ENCODE measurements at regions not wholly inside any gene's neighbourhood (a gene's known extent, or its start where the extent isn't known, plus 50 kb on each side); places are given as distances from the start of the nearest gene placed in this dataset.
"Not testable (repeated sequence)": the region's sequence is repeated elsewhere in the genome, so short reads cannot be mapped to it uniquely, and the experiment has no call there.

DNA sequence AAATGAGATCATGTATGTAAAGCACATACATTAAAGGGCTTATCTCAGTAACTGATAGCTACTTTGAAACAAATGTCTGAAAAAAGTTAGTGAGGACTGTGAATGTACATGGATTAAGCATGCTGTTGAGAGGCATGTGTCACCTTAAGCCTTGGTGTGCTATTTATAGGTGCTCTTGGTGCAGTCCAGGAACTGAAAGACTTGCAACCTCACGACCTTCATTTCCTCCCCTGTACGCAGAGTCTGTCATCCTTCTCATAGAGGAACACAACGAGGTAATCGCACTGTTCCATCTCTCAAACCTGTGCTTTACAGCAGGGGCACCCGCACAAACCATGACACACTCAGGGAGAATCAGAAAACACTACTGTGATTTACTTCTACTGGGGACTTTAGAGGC, 65.6 kb downstream of the UFM1 start:
- no peak for DNase-seq (ENCODE audit: extremely low read depth, low read depth, low spot score)

DNA sequence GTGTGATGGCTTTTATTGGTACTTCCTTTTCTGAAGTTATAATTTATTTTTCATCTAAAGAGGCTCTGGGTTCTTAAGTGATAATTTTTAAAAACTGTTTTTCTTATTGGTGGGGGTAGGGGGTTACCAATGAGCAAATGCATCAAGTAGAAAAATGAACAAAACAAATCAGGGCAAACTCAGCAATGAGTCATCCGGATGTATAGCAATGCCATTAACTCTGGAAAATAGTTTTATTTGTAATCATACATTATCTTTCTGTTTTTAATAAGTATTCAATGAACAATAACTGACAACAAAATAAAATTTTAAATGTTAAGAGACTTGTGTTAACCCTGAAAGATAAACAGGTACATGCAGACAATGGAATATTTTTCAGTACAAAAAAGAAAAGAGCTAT, 67.6 kb downstream of the UFM1 start:
- no peak for DNase-seq (ENCODE audit: extremely low read depth, low read depth, low spot score)

GRCh38 chr13:38417727-38418126, 68.1 kb downstream of the UFM1 start:
- DNase-seq (ENCODE audit: extremely low read depth, low read depth, low spot score), result no peak

DNA sequence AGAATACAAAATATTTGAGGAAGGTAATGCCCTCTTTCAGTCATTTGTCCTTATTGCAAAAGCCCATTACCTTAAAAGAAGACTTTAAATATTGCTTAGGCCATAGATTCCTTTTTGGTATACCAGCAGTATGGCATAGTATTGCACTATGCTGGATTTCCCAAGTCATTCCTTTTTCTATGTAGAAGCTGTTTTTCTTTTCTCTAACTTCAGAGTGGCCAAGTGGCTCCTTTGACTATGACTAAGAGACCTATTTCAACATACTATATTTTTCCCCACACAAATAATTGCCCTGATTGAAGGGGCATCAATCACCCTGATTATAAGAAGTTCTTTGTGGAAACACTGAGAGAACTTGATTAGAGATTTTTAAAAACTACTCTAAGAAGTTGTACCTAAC, 68.6 kb downstream of the UFM1 start:
- no peak for DNase-seq (ENCODE audit: extremely low read depth, low read depth, low spot score)

GRCh38 chr13:38419312-38419873, 69.7 kb downstream of the UFM1 start:
- no peak for DNase-seq (ENCODE audit: extremely low read depth, low read depth, low spot score)

DNA sequence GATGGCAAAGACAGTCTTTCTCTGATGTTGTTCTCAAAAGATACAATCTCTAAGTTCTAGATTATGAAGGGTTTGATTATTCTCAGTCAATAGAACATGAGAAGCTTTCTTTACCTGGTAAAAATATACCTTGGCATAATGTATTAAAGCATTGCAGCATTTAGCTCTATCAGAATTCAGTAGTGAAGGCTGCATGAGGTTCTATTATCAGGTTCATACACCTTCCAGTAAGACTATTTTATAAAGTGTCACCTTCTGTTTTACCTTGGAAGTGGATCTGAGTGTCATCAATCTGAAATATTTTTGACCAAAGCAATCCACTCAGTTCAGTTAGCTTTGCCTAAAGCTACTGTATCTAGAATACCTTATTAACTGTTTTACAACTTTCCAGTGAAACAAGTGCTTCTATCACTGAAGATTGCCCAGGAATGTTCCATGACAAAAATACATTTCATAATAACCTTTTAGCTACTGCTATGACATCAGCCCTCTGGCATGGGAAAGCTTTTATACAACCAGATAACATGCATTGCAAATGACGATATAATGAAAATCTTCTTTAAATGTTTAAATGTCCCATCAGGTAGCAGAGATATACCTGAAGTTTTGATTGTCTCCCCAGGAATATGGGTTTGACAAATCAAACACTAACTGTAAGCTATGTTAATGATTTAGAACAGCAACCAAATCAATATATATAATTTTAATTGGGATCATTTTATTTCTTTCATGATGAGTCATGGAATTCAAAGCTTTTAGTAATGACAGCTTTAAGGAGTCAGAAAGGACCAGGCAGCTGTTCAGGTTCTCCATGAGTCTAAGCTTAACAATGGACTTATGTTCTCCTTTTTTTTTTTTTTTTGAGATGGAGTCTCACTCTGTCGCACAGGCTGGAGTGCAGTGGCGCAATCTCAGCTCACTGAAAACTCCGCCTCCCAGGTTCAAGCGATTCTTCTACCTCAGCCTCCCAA, 72.2 kb downstream of the UFM1 start:
- DNase-seq (ENCODE audit: extremely low read depth, low read depth, low spot score), result no peak

DNA sequence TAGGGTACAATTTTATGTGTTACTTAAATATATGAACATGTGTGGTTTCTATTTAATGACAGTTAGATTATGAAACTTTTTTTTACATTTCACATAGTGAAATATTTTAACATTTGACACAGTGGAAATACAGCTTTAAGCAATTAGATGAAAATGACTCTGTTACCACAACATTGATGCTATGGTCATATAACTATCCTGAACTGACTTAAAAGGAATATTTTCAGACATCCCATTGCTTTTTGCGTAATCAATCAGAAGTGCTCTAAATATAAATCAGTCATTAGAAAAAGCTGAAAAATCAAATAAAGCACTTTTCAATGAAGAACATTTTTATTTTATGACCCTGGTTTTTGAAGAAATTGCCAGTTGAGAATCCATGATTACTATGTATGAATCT, 80.3 kb downstream of the UFM1 start:
- no peak for DNase-seq (ENCODE audit: extremely low read depth, low read depth, low spot score)

GRCh38 chr13:38430796-38431195, 81.1 kb downstream of the UFM1 start:
- DNase-seq (ENCODE audit: extremely low read depth, low read depth, low spot score), result no peak

- DNase-seq (ENCODE audit: extremely low read depth, low read depth, low spot score), result no peak
Observed at GRCh38 chr13:38440666-38441065, 91.0 kb downstream of the UFM1 start.

DNA sequence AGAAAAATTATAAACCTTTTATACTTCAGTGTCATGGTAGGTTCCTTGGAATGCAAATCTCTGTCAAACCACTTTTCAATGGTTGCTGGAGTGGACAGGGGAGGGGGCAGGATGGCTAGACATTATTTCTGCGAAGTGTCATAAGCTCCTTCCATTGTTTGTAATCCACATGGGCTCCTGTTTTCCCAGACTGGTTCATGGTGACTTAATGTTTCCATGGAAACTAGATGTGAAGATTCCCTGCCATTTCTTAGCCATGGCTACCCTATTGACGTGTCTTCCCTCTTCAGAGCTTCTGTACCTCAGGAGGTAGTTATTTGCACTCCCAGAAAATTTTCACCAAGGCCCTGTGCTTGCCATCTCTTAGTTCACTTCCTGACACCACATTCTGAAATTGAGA, 95.3 kb downstream of the UFM1 start:
- DNase-seq (ENCODE audit: extremely low read depth, low read depth, low spot score), result no peak

DNA sequence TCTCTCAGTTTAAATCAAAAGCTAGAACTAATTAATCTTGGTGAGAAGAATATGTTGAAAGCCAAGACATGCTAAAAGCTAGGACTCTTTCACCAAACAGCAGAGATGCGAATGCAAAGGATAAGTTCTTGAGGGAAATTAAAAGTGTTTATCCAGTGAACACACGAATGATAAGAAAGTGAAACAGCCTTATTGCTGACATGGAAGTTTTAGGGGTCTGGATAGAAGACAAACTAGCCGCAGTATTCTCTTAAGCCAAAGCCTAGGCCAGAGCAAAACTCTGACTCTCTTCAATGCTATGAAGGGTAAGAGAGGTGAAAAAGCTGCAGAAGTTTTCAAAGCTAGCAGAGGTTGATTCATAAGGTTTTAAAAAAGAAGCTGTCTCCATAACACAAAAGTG, 103.0 kb downstream of the UFM1 start:
- DNase-seq (ENCODE audit: extremely low read depth, low read depth, low spot score), result no peak

DNA sequence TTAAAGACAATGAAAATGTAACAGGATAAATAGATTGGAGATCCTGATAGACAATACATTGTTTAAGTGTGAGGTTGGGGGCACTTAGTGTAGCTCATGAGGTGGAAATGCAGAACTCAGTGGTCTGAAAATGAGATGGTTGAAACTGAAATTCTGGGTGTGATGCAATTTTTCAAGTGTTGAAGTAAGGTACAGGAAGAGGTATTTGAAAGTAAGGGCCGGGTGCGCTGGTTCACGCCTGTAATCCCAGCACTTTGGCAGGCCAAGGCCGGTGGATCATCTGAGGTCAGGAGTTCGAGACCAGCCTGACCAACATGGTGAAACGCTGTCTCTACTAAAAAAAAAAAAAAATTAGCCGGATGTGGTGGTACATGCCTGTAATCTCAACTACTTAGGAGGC, 113.0 kb downstream of the UFM1 start:
- DNase-seq (ENCODE audit: extremely low read depth, low read depth, low spot score), result no peak

DNA sequence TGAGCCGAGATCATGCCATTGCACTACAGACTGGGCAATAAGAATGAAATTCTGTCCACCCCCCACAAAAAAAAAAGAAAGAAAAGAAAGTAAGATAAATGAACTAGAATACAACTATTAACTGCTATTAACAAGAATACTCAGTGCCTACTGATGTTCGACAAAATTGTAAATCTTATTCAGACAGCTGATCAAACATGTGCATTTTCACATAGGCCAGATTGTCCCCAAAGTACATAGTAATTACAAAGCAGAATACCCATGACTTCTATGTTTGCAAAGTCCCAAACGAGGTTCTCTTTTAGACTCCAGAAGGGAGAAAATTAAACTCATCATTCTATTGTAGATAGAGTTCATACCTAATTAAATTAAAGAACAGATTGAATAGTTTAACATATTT, 113.4 kb downstream of the UFM1 start:
- no peak for DNase-seq (ENCODE audit: extremely low read depth, low read depth, low spot score)

GRCh38 chr13:38472411-38472810, 122.8 kb downstream of the UFM1 start:
- DNase-seq (ENCODE audit: extremely low read depth, low read depth, low spot score), result not testable (repeated sequence)

DNA sequence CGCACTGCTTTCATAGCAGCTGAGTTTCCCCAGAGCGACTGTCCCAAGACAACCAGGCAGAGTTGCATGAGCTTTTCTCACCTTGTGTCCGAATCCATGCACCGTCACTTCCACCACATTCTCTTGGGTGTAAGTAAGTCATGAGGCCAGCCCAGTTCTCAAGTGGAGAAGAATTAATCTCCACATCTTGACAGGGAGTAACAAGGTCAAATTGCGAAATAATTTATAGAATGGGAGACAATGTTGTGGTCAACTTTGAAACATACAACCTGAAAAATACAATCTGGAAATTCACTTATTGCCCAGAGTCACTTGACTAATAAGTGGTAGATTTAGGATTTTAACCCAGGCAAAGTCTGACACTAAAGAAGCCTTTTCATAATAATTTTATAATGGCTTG, 123.7 kb downstream of the UFM1 start:
- no peak for DNase-seq (ENCODE audit: extremely low read depth, low read depth, low spot score)

- DNase-seq (ENCODE audit: extremely low read depth, low read depth, low spot score), result no peak
Observed at GRCh38 chr13:38477676-38478075, 128.0 kb downstream of the UFM1 start.

- no peak for DNase-seq (ENCODE audit: extremely low read depth, low read depth, low spot score)
Observed at GRCh38 chr13:38483623-38484022, 134.0 kb downstream of the UFM1 start.

DNA sequence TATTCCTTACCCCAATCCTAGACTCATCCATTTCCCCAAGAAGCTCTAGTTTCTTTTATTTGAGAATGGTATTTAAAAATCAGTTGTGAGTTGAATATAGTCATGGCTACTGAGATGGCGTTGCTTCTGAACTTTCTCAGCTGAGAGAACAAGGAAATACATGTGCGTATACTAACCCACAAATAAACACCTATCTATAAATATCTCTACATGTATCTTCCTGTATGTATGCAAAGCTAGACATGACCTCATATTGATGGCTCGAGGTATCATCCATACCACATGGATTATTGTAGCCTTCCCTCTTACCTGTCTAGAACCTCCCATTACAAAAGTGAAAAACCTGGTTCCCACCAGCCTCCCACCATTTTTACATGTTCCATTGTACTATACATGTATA, 141.0 kb downstream of the UFM1 start:
- no peak for DNase-seq (ENCODE audit: extremely low read depth, low read depth, low spot score)

GRCh38 chr13:38494445-38494844, 144.8 kb downstream of the UFM1 start:
- DNase-seq (ENCODE audit: extremely low read depth, low read depth, low spot score), result no peak

GRCh38 chr13:38496917-38497316, 147.3 kb downstream of the UFM1 start:
- DNase-seq (ENCODE audit: extremely low read depth, low read depth, low spot score), result no peak

- DNase-seq (ENCODE audit: extremely low read depth, low read depth, low spot score), result no peak
Observed at GRCh38 chr13:38498271-38498670, 148.6 kb downstream of the UFM1 start.

DNA sequence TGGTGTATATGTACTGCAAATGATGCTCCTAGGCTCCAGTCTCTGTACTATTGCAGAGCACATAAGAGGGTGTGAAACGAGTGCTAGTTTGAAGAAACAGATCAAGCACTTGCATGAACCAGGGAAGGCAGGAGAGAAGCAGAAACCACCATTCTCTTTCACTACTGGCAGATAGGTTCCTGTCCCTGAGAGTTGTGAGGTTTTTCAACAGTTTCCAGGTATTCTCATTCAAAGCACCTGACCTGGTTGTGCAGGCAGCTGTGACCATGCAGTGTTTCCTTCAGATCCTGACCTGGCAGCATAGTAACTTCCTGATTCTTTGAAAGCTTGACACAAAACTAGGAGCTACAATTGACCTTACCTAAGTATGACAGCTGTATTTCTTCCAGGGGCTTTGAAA, 164.9 kb downstream of the UFM1 start:
- no peak for DNase-seq (ENCODE audit: extremely low read depth, low read depth, low spot score)

Data from glomerular endothelial cell (primary cell).